ENCODE measurements at regions not wholly inside any gene's neighbourhood (a gene's known extent, or its start where the extent isn't known, plus 50 kb on each side); places are given as distances from the start of the nearest gene placed in this dataset.
"Not testable (repeated sequence)": the region's sequence is repeated elsewhere in the genome, so short reads cannot be mapped to it uniquely, and the experiment has no call there.

DNA sequence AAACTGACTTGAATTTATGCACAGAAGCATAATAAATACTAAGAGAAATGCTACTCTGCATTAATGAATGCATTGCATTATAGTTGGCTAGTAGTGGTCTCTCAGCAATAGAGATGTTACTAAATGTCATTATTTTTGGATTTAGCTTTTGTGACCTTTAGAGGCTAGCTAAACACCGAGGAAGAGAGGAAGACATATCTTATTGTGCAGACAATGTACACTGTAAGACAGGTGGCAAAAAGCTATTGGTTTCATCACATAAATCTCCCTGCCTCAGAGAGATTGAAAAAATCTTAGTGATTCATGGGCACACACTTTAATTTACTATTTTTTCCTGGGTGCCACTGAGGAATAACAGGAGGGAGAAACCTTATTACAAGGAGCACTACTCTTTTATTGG is 435.9 kb downstream of the TMEM232 start:
- DNase-seq (ENCODE audit: low read depth, low spot score): no peak

DNA sequence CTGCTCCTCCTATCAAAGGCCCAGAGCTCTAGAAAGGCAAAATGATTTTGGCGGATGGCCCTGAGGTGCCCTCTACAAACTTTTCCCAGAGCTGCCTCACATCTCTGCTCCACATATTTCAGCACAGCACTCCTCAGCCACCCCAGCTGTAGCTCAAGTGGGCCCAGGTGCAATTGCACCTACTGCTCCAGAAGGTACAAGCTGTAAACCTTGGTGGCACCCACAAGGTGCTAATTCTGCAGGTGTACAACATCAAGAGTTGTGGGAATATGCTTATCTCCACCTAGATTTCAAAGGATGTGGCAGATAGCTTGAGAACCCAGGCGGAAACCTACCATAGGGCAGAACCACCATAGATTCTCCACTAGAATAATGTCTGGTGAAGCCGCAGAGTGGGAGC is 432.2 kb downstream of the TMEM232 start:
- no peak for DNase-seq (ENCODE audit: low read depth, low spot score)

GRCh38 chr5:110297152-110297670 is 429.3 kb downstream of the TMEM232 start:
- no peak for DNase-seq (ENCODE audit: low read depth, low spot score)

- DNase-seq (ENCODE audit: low read depth, low spot score): no peak
Measured at GRCh38 chr5:110304176-110304575, 422.3 kb downstream of the TMEM232 start.

DNA sequence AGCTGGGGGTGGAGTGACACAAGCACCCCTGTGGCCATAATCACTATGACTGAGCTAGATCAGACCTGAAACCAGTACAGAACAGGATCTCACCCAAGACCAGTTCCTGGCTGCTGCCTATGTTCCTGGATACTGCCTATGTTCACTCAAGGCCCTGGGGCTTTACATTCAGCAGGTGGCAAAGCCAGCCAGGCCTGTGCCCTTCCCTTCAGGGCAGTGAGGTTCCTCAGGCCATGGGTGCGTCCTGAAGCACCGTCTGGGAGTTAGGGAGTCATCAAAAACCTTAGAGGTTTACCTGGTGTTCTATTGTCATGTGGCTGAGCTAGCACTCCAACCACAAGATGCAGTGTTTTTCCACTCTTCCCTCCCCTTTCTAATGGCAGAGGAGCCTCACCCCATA is 419.8 kb downstream of the TMEM232 start:
- DNase-seq (ENCODE audit: low read depth, low spot score): no peak

GRCh38 chr5:110309222-110309621 is 417.2 kb downstream of the TMEM232 start:
- DNase-seq (ENCODE audit: low read depth, low spot score): no peak

DNA sequence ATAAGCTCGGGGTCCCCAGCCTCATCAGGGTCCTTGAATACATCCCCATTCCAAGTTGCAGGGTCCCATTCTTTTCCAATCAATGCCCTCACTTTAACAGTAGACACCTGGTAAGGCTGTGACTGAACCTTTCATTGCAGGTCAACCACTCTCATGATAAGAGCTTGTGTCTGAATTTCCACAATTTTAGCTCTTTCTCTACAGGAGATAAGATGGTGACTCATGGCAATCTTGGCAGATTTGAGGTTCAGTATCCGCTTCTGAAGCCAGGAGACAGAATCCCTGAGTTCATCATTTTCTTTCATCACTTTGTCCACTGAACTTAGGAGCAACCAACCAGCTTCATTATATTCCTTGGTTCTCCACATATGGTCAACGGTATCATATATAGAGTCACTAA is 409.9 kb downstream of the TMEM232 start:
- DNase-seq (ENCODE audit: low read depth, low spot score): not testable (repeated sequence)

DNA sequence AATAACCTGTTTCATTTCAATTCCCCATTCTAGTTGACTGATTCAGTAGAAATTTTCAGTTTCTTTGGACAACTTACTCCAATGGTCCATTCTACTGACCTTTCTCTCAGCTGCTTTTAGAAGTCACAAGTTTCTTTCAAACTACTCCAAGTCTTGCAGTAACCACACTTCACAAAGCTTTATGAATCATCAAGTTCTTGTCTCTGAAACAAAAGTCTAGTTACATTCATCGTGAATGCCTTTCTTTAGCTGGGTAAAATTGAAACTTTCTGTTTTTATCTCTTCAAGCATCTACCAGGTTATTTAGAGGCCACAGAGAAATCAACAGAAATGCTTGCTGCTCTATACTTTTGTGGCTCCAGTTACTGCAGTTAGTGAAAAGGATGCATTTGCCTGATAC is 405.4 kb downstream of the TMEM232 start:
- peak; percentile 71 for DNase-seq (ENCODE audit: low read depth, low spot score)

DNA sequence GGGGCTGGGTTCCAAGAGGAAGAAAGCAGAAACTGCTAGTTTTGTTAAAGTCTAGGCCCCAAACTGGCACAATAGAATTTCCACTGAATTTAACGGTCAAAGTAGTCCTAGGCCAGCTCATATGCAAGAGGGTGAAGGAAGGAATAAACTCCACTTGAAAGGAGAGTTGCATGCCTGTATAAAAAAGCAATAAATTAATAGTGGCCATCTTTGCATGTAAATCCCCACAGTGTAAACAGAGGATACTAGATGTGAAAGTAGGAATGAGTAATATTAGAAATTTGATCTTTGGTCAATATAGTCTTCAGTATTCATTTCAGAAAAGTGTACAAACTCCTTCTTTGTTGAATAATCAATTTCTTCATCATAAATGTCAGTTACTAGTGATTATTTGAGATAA is 403.1 kb downstream of the TMEM232 start:
- no peak for DNase-seq (ENCODE audit: low read depth, low spot score)

DNA sequence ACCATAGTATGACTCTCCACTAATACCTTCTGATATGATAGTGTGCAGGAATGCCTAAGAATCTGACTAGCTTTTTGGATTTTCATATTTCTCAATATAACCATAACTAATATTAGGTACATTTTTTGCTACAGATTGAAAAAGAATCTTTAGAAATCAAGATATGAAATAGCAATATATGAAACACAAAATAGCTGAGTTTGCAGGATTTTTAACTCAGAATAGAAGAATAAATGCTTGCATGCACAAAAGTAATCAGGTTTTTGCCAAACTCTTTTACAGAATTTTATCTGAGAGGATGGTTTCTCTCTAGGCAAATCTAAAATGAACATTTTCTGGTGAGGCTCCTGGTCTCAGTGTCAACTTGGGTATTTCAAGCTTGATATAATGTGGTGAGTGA is 402.6 kb downstream of the TMEM232 start:
- no peak for DNase-seq (ENCODE audit: low read depth, low spot score)

DNA sequence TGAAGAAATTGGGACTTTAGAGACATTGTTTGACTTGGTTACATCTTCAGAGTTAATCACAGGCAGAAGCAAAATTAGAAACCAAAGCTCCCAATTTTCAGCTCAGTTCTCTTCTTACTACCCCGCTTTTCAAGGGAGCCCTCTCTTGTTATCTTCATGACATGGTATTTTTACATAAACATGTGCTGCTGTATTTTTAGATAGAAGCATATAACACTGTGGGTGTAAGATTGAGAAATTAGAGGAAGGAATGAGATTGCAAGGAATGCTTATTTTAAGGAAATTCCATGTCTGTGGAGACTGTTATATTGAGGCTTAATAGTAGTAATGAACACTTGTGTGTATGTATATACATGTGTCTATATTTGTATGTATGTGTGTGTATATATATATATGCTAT is 401.6 kb downstream of the TMEM232 start:
- DNase-seq (ENCODE audit: low read depth, low spot score): no peak

DNA sequence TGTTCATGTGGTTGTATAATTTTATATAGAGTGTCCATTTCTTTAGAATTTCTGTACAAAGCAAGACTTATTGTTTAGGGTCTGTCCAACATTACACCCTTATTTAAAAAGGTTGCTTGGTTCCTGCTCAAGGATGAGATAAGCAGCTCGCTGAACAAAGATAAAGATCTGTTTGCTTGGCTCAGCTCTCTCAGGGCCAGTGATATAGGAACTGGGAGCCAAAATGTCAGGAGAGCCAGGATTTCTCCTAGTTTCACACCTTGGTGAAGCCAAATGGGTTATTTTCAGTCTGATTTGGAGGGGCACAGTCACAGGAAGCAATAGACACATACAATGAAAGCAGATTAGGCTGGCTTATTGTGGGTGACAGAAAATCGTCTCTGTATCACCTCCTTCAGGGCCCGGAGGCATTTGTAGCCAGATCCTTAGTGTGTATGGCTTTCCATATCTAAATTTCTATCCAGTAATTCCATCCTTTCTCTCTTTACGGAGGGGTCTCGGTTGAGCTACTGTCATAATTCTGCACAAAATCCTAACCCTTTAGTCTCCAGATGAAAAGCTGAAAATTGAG is 396.4 kb downstream of the TMEM232 start:
- DNase-seq (ENCODE audit: low read depth, low spot score): no peak

- no peak for DNase-seq (ENCODE audit: low read depth, low spot score)
Measured at GRCh38 chr5:110333384-110333783, 393.1 kb downstream of the TMEM232 start.

- peak; percentile 65 for DNase-seq (ENCODE audit: low read depth, low spot score)
Measured at GRCh38 chr5:110335361-110336066, 391.0 kb downstream of the TMEM232 start.

- no peak for DNase-seq (ENCODE audit: low read depth, low spot score)
Measured at GRCh38 chr5:110338341-110339083, 388.0 kb downstream of the TMEM232 start.

DNA sequence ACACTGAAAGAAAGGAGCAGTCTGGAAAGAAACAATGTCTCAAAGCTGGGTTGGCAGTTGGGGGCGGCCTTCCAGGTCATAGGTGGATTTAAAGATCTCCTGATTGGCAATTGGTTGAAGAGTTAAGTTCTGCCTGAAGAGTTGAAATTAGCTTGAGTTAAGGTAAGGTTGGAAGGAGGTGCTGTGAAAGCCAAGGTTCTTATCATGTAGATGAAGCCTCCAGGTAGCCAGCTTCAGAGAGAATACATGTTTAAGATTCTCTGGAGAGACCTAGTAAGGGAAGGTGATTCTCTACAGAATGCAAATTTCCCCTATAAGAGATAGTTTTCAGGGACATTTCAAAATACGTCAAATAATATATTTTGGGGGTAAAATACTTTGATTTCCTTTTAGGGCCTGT is 387.1 kb downstream of the TMEM232 start:
- DNase-seq (ENCODE audit: low read depth, low spot score): no peak

DNA sequence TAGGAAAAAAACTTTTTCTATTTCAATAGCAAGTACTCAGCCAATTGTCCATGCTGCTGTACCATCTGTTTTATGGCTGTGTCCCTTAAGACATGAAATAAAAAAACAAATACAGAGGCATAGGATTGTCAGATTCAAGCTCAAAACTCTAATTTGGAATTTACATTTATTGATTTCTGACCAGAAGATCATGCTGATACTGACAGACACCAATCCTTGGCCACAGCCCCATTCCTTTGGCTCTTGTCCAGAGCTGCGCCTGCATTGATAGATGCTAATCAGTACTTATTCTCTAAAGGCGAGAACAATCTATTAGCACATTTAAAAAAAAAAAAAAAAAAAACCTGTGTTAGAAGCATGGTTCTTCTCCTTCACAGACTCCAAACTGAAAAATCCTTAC is 384.6 kb downstream of the TMEM232 start:
- DNase-seq (ENCODE audit: low read depth, low spot score): no peak

- DNase-seq (ENCODE audit: low read depth, low spot score): no peak
Measured at GRCh38 chr5:110342683-110343082, 383.8 kb downstream of the TMEM232 start.

DNA sequence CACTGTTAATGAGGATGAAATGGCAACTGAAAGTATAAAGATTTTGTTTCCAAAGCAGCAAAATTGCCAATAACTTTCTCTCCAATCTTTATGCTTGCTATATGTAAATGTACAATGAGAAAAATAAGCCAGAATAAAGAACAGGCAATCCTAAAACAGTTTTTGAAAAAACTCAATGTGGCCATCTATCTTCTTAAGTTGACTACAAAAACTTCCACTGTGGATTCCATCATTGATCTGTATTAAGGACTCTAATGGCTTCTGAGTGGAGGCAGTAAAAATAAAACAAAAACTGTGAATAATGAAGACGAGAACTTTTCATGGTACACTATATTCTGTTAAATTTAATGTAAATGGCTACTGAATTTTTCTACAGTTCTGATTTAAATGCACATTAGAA is 382.9 kb downstream of the TMEM232 start:
- no peak for DNase-seq (ENCODE audit: low read depth, low spot score)

DNA sequence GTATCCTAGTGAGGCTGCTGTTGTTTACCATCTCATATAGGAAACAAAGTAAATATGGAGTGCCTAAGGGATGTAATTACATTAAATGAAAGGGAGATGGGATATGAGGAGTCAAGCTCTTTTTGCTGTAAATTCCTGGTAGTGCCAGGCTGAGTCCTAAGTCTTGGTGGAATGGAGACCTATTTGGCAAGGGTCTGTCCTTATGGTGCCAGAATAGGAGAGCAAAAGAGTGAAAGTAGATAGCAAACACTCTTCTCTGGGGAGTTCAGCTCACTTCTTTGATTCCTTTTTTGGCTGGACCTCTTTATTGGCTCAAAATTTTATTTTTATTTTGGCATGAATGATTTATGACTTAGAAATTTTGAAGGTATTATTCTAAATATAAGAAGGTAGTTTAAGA is 380.8 kb downstream of the TMEM232 start:
- no peak for DNase-seq (ENCODE audit: low read depth, low spot score)

GRCh38 chr5:110346893-110347358 is 379.5 kb downstream of the TMEM232 start:
- no peak for DNase-seq (ENCODE audit: low read depth, low spot score)

DNA sequence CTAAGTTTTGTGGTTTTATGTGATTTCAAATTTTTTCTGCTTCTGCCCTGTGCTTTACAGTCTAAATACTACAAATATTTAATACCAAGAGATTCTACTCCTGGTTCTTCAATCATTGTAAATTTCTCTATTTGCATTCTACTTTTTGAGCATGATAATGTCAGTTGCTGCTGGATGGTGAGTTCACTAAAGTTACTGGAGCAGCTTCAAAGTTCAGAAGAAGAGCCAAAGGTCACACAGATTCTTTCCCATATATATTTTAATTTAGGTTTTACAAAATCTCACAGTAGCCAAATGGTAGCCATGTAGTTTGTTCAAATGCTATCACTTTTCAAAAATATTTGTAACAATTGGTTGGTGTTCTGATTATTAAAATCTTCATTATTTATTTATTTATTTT is 378.7 kb downstream of the TMEM232 start:
- DNase-seq (ENCODE audit: low read depth, low spot score): no peak

GRCh38 chr5:110351430-110351829 is 375.0 kb downstream of the TMEM232 start:
- DNase-seq (ENCODE audit: low read depth, low spot score): no peak

All from astrocyte of the hippocampus (primary cell).